Stimulated activated CD4-positive, alpha-beta T cell treated with anti-CD3 and anti-CD28 coated beads, Interleukin-1b, Interleukin-23, amount 100 ng/mL, for 4 hours (primary cell): ENCODE measurements at regions not wholly inside any gene's neighbourhood (a gene's known extent, or its start where the extent isn't known, plus 50 kb on each side); places are given as distances from the start of the nearest gene placed in this dataset.
"Not testable (repeated sequence)": the region's sequence is repeated elsewhere in the genome, so short reads cannot be mapped to it uniquely, and the experiment has no call there.

ENCODE experiments used
- DNase-seq, 2 donors: peaks; one replicate each; pipeline ENCODE4 v3.0.0-alpha.2; 2020; ENCODE audit warnings: low read depth in 2 of 2

DNA sequence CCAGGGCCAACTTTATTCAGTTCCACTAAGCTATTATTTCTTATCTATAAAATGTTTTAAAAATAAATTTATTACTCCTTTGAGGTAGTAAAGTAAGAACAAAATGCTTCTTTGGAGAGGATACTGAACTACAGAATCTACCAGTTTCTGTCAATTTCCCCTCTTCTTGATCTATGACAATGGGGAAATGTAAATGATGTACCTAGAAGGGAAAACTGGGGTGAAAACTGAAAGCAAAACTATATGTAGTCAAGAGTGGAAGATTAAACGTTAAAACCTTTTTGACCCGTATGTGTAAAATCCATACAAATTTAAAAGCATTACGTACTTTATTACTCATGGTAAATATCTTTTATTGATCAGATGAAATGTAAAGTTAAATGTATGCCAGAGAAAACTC is 1287.8 kb upstream of the TMEFF2 start:
- no peak for DNase-seq

DNA sequence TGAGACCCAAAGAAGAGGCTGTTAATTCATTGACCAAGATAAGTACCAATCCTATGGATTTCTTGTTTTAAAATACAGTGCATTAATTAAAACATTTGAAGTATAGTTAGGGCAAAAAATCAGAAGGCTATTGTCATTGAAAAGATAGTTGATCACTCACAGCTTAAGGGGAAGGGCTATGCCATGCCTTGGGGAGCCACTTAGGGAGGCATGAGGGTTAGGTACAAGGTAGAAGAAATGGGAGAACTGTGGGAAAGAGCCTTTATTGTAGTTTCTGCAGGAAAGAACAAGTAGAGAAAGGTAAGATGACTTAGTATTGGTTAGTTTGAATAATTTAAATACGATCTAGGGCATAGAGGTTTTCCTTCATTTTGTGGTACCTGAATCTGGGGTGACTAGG is 1285.5 kb upstream of the TMEFF2 start:
- no peak for DNase-seq

DNA sequence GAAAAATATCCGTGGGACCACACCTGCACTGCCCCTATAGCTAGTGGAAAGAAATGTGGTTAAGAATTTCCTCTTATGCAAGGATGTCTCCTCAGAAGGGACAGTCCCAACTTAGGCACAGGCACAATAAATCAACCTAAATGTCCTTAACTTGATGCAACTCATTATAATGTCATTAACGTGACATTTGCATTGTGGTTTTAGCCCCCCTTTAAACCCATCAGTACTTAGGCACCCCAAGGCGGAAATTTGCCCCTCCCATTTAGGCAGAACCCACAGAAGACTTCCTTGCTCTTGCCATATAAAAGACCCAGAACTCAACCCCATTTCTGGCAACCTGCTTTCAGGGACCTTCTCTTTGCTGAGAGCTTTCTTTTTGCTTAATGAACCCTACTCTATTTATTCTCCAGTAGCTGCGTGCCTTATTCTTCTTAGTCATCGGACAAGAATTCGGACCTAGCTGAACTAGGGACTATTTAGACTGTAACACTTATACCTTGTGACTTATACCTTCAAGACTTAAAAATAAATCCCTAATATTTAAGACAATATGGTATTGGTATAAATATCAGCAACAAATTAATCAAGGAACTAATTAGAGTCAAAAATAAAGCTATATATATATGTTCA is 1281.6 kb upstream of the TMEFF2 start:
- DNase-seq: no peak

DNA sequence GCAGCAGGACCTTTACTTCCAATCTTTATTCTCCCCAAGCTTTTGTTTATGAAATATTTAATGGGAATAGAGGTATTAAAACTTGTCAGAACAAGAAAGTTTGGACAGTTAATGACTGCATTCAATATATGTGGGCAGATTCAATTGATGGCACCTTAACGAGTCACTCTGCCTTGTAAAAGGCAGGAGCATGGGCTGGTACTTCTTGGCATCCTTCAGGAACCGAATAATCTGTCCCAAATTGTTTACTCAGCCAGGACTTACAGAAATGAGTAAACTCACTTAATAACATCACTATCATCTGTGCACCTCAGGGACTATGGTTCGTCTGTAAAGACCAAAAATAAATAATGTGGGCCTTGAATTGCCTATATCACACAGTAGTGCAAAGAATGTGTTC is 1280.3 kb upstream of the TMEFF2 start:
- no peak for DNase-seq

DNA sequence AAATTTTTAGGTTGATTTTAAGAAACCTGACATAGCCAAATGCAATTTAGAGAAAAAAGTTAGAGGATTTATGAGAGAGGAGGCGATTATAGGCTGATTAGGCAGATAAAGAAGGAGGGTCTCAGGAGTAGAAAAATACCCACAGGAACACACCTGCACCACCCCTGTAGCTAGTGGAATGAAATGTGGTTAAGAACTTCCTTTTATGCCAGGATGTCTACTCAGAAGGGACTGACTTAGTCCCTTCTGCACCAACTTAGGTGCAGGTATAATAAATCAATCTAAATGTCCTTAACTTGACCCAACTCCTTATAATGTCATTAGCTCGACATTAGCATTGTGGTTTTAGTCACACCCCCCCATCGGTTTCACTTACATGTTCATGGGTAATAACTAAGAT is 1274.5 kb upstream of the TMEFF2 start:
- no peak for DNase-seq

DNA sequence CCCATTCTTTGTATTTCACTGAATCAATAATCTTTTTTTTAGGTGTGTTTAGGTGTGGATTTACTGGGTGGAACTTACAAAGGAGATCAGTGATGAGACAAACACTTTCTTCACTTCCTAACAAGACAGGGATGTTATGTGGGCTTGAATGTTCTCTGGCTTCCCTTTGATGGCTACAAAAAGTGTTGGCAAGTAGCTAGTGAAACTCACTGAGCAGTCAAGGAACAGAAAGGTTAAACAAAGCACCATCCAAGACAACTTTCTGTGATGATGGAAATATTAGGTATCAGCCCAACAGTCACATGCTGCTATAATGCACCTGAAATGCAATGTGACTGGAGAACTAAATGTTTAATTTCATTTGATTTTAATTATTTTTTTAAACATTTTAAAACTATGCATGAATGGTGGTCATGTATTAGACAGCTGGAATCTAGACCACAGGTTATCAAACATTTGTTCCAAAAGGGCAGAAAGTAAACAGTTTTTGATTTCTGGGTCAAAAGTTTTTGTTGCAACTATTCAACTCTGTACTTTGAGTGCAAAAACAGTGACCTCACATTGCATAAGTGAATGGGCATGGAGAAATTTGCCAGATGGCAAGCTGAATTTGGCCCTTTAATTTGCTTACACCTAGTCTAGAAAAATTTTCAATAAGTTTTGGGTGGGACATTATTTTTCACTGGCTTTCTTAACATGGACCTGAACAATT is 1272.7 kb upstream of the TMEFF2 start:
- no peak for DNase-seq

GRCh38 chr2:193463011-193463410 is 1268.3 kb upstream of the TMEFF2 start:
- DNase-seq: no peak

- DNase-seq: no peak
Measured at GRCh38 chr2:193462411-193462810, 1267.7 kb upstream of the TMEFF2 start.

DNA sequence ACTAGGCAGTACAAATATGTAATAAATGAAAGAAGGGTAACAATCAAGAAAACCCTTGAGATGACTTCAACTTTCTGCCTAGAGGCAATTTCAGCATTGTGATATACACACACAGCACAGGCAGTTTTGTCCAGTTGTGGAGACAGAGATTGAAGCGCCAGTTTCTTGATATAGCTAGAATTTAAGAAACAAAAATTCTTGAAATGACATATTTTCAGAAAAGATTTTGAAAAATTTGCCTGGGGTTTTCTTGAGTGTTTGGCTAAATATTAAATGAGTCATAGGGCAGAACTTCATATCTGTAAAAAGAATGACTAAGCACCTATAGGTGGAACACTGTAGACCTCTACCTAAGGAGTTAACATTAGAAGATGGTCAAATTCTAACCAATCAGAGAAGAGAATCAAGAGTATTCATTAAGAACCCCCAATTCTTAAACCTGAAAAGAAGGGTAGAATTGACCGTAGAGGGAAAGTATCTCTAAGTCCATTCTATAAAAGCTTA is 1266.8 kb upstream of the TMEFF2 start:
- DNase-seq: no peak

GRCh38 chr2:193446967-193447366 is 1252.2 kb upstream of the TMEFF2 start:
- DNase-seq: no peak

- no peak for DNase-seq
Measured at GRCh38 chr2:193442293-193442692, 1247.6 kb upstream of the TMEFF2 start.

- DNase-seq: no peak
Measured at GRCh38 chr2:193428336-193428818, 1233.6 kb upstream of the TMEFF2 start.

DNA sequence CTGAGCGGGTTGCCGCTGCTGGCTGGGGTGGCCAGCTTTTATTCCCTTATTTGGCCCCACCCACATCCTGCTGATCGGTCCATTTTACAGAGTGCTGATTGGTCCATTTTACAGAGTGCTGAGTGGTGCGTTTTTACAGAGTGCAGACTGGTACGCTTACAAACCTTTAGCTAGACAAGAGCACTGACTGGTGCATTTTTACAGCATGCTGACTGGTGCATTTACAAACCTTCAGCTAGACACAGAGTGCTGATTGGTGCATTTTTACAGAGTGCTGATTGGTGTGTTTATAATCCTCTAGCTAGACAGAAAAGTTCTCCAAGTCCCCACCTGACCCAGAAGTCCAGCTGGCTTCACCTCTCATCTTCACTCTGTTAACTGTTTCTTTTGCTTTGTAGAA is 1217.6 kb upstream of the TMEFF2 start:
- not testable (repeated sequence) for DNase-seq

- DNase-seq: no peak
Measured at GRCh38 chr2:193409951-193410350, 1215.2 kb upstream of the TMEFF2 start.

- DNase-seq: no peak
Measured at GRCh38 chr2:193382583-193382982, 1187.8 kb upstream of the TMEFF2 start.

GRCh38 chr2:193377789-193378188 is 1183.1 kb upstream of the TMEFF2 start:
- DNase-seq: no peak

DNA sequence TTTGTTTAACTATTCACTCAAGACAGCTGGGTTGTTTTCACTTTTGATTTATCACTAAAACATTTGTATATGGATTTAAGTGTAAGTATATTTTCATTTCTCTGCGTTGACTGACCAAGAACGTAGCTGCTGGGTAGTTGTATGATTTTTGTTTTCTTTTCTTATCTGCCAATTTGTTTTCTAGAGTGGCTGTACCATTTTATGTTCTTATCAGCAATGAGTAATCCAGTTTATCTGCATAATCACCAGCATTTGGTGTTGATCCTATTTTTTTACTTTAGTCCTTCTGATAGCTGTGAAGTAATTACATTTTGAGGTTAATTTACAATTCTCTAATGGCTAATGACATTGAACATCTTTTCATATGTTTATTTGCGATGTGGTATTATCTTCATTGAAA is 1178.4 kb upstream of the TMEFF2 start:
- no peak for DNase-seq

DNA sequence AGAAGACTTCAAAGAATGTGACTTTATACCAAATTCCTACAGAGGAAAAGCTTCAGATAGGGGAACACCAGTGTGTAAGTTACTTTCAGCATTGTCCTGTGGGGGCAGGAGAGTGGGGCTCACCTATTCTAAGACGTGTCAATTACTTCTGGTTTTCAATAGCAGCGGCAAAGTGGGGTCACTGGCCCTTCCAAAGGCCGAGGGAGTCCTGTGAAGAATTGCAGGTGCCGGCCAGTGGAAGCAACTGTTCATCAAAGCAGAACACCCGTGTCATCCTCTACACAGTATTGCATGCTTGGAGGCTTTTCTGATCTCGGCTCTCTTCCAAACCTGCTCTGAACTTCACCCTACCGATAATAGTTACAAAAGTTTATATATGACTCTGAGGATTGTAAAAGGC is 1176.5 kb upstream of the TMEFF2 start:
- DNase-seq: no peak

DNA sequence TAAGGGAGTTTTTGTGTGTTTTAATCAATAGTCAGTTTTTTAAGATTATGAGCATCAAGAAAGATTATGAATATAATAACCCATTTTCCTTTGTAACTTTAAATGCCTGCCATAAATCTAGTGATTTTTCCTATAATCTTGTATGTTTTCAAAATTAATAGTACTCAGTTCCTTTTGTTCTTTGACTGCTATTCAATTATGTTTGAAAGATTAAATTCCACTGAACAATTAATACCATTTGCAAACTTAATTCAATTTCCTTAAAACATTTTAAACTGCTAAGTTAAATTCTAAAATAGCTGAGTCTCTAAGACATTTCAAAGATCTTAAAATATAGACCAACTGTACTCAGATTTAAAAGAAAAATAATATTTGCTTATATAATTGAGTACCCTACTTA is 1173.9 kb upstream of the TMEFF2 start:
- no peak for DNase-seq

- DNase-seq: no peak
Measured at GRCh38 chr2:193357508-193357907, 1162.8 kb upstream of the TMEFF2 start.

- not testable (repeated sequence) for DNase-seq
Measured at GRCh38 chr2:193352665-193353242, 1158.0 kb upstream of the TMEFF2 start.

DNA sequence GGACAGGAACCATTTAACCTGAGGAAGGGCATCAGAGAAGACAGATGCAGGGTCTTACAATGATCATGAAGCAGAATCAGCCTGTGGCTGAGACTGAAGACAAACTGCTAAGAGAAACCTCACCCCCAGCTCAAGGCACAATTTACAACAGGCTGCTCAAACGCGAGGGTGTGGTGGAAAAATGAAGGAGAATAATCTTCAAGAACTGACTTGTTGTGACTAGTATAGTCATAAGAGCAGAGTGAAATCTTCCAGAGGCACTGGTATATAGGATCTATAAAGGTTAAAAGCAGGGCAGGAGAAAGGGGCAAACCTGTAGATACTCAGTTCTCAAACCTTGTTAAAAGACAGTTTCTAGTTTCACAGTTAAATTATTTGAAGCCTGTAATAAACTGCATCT is 1155.8 kb upstream of the TMEFF2 start:
- DNase-seq: no peak

DNA sequence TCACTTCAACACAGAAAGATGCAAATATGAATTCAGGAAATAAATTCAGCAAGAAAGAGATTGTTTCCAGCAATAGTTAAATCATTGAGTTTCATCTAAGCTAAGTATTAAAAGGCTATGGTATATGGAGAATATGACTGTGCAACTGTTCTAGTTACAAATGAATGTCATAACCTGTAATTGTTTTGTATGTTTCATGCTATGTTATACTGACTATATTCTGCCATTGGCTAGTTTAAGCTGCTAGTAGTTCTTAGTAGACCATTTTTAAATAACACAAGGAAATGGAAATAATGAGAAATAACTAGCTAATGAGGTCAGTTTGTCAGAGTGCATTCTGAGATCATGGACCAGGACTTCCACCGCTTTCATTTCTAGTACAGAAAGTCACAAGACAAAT is 1154.9 kb upstream of the TMEFF2 start:
- no peak for DNase-seq
